Activated CD4-positive, alpha-beta T cell treated with anti-CD3 and anti-CD28 coated beads for 4 hours (primary cell): ENCODE measurements at regions not wholly inside any gene's neighbourhood (a gene's known extent, or its start where the extent isn't known, plus 50 kb on each side); places are given as distances from the start of the nearest gene placed in this dataset.

Source experiments
- DNase-seq, 2 donors: peaks; one replicate each; pipeline ENCODE4 v3.0.0-alpha.2; 2020

DNA sequence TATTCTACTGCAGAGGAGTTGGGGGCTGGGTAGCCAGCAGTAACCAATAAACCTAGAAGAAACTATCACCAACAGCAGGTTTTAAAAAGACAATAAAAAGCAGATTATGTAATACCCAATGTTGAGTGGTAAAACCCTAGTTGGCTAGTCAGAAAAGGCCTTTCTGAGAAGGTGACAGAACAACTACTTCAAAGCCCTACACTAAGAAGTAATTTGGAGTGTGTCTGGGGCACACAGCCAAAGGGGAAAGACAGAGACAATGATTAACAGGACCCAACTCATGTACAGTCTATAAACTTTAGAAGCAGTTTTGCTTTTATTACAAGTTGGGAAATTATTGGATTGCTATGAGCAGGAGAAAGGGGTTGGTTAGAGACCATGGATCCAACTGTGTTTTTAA lies 77.2 kb upstream of the TMEM106B start:
- DNase-seq: no peak

DNA sequence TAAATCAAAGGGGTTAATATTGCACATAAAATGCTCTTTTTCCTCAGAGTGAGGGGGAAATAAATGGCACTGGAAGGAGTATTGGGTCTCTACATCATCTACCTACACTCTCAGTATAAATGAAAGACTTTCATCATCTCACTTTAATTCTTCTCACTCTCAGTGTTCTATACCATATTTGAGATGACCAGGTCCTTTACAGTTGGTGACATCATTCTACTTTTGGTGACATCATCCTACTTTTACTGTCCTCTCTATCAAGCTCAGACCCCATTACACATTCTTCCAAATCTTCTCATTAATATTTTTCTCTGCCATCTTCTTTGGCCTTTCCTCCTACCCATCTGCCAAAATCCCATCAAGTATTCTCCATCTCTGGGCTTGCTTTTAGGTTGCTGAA lies 74.6 kb upstream of the TMEM106B start:
- no peak for DNase-seq

DNA sequence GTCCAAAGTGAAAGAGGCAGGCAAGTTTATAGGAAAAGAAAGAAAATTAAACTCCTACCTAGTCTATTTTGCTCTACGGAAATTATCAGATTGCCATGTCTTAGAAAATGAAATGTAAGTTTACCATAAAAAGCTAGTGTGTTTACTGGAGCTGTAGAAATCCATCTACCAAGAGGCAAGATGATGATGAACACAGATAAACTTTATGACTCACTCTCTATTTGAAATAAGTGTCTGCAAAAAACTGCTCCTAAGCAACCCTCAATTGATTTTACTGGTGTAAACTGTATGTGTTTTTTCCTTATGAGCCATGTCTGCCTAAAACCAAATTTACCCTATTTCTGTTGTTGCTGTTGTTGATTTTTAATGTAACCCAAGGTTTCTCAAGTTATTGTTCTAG lies 73.8 kb upstream of the TMEM106B start:
- DNase-seq: no peak

DNA sequence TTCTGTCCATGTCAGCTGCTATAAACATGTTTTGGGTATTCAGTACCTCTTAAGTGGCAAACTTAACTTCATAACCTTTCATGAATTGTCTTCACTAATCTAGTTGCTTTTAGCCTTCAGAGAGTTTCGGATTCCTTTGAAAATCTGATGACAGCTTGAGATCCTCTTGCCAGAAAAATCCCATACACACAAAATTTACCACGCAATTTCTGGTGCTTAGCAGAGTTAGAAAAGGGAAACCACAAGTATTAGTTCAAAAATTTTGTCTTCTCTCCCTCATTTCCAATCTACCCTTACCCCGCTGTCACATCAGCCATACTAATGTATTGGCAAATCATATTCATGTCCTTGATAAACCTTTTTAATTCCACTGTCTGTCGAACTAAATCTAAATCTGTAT lies 72.7 kb upstream of the TMEM106B start:
- DNase-seq: no peak

DNA sequence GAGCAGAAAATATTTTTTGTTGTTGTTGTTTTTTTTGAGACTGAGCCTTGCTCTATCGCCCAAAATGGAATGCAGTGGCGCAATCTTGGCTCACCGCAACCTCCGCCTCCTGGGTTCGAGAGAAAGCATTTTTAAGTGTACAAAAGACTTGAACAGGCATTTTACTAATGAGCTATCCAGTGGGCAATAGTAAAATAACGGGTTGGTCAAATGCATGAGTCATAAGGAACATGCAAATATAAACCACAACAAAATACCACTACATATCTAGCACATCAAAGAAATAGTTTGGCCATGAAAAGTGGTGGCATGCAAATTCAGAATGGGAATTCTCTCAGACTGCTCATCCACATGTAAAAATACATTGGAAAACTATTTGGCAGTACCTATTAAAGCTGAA lies 71.7 kb upstream of the TMEM106B start:
- no peak for DNase-seq

DNA sequence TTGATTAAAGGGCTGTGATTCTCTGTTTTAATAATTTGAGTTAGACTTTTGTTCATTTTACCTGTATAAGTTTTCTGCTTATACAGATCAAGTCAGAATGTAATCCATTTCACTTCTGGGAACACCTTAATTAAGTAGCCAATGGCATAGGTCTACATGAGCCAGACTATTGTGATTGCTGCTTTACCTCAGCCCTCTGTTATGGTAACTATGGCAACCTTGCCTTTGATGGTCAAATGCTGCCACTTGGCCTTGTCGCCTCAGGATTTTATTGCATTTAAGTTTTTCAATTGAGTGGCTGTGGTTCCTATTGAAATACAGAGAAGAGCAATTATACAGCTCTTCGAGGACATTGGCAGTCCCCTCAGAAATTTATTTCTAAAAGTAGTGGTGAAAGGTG lies 64.3 kb upstream of the TMEM106B start:
- no peak for DNase-seq

DNA sequence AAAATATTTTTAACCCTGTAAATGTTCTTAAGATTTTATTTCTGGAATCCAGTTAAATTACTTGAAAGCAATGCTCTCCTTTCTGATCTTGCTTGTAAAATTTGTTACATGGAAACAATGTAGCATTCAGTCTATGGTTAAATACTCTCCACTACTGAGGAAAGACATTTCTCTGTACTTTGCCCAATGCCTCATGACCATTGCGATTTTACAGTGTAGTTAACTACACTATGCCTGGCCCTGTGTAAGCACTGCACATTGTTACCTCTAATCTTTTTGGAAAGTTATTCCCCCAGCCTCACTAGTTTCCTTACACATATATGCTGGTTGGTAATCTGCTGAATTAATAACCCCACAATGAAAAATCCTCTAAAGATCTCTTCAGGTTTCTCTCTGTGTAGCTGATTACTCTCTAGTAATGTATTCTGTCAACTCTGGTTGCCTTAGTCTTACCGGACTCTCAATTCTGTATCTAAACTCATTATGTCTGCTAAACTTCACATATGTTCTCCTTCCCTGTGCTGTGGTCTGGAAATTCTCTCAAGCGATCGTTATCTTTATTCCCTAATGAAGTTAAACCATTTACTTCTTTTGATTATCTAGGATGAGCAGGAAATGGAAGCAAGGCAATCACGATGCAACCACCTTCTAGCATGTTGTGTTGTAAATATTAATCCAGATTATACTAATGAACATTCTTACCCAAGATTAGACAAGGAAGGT lies 58.7 kb upstream of the TMEM106B start:
- DNase-seq: no peak

DNA sequence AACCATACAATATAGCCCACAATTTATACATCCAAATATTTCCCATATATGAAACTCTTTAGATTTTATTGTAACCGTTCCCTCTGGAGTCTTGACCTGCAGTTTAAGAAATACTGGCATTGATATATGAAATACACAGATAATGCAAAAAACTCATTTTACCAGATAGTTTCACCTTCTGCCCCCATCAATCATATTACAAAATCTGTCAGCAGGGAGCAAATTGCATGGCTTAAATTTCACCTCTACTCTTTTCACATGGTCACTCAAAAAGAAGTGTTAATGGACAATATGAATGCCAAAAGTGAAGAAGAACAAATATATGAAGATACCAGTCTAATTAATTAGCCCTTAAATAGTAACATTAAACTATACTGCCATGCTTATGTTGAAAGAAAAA lies 57.0 kb upstream of the TMEM106B start:
- DNase-seq: no peak

DNA sequence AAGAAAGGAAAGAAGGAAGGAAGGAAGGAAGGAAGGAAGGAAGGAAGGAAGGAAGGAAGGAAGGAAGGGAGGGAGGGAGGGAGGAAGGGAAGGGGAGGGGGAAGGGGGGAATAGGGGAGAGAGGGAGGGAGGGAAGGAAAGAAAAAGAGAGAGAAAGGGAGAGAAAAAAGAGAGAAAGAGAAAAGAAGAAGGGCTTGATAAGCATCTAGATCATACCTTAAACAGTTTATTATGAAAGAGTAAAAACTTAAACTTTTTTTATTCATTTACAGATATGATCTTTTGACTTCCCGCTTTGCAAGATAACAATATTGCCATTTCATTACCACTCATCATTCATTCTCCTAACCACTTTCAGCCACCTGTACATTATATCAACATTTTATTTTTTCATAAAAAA lies 53.6 kb upstream of the TMEM106B start:
- DNase-seq: no peak

DNA sequence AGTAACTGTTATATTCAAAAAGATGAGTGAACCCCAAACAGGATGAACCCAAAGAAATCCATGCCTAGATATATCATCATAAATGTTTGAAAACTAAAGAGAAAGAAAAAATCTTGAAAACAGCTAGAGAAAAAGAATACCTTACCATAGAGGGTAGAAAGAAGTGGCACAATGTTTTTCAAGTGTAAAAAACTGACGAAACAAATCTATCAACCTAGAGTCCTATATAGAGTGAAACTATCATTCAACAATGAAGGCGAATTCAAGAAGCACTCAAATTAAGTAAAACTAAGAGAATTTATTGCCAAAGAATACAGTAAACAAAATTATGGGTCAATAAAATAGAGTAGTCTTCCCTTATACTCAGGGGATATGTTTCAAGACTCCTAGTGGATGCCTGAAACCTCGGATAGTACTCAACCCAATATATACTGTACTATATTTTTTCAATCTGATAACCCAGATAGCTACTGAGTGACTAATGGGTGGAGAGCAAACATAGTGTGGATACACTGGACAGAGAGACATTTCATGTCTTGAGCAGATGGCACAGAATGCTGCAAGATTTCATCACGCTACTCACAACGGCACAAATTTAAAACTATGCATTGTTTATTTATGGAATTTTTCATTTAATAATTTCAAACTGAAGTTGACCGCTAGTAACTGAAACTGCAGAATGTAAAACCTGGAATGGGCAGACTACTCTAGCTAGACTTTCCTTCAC lies 52.6 kb upstream of the TMEM106B start:
- no peak for DNase-seq

DNA sequence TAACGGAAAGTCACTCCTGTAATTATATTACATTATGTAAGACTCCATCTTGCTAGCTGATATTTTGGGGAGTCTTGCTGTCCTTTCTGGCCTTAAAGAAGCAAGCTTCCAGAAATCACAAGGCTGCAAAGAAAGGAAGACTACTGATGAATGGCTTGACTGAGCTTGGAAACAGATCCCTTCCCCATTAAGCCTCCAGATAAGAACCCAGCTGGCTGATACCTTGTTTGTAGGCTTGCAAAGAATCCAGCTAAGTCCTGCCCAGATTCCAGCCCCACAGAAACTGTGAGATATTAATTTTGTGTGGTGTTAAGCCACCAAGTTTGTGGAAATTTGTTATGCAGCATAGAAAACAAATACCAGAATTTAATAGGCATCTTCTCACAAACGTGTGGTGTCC lies 49.9 kb upstream of the TMEM106B start:
- DNase-seq: no peak
